ENCODE measurements at regions not wholly inside any gene's neighbourhood (a gene's known extent, or its start where the extent isn't known, plus 50 kb on each side); places are given as distances from the start of the nearest gene placed in this dataset.

DNA sequence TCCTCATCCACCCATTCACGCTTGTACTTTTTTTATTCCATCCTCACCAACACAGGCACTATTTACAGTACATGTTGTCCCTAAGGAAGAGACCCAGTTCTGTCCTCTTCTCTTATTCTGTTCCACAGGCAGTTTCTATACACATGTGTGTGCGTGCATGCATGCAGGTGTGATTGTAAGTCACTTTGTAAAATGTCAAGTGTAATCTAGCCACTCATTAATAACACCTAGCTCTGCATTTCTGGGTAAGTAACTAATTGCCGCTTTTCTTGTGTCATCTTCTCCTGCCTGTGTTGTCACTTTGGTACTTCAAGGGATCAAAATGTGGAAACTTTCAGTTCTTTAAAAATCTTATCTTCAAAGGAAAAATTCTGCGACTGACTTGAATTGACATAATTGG lies 377.2 kb downstream of the SEC16B start:
- H3K79me2 ChIP-seq (ENCODE audit: control insufficient read depth, low read length): no peaks in the 10 kb centered on the region

GRCh38 chr1:177591155-177591554 lies 378.7 kb downstream of the SEC16B start:
- no peaks in the 10 kb centered on the region for H3K9me3 ChIP-seq (ENCODE audit: control insufficient read depth, insufficient read depth, low read length)
- H3K36me3 ChIP-seq (ENCODE audit: control insufficient read depth, low read length): no peaks in the 10 kb centered on the region
- H3K27me3 ChIP-seq (ENCODE audit: control insufficient read depth, low read length): no peaks in the 10 kb centered on the region
- no peaks in the 10 kb centered on the region for H3K9me2 ChIP-seq (replicated peaks; ENCODE audit: control insufficient read depth, low read length)
- H3F3A ChIP-seq (ENCODE audit: control insufficient read depth, insufficient read depth): no peaks in the 10 kb centered on the region
- no peak overlapping the region for H3K4me3 ChIP-seq (ENCODE audit: low read length)
- no peak overlapping the region for H3K4me2 ChIP-seq (ENCODE audit: low read length)
- no peaks in the 10 kb centered on the region for H3K4me1 ChIP-seq (ENCODE audit: control insufficient read depth, low read length)
- no peaks in the 10 kb centered on the region for H3K79me2 ChIP-seq (ENCODE audit: control insufficient read depth, low read length)
- H3K27ac ChIP-seq (ENCODE audit: low read depth, low read length): no peak overlapping the region
- no peaks in the 10 kb centered on the region for H4K20me1 ChIP-seq (ENCODE audit: control insufficient read depth, insufficient read depth, low read depth, low read length)
- TF ChIP-seq, protein P1, sequence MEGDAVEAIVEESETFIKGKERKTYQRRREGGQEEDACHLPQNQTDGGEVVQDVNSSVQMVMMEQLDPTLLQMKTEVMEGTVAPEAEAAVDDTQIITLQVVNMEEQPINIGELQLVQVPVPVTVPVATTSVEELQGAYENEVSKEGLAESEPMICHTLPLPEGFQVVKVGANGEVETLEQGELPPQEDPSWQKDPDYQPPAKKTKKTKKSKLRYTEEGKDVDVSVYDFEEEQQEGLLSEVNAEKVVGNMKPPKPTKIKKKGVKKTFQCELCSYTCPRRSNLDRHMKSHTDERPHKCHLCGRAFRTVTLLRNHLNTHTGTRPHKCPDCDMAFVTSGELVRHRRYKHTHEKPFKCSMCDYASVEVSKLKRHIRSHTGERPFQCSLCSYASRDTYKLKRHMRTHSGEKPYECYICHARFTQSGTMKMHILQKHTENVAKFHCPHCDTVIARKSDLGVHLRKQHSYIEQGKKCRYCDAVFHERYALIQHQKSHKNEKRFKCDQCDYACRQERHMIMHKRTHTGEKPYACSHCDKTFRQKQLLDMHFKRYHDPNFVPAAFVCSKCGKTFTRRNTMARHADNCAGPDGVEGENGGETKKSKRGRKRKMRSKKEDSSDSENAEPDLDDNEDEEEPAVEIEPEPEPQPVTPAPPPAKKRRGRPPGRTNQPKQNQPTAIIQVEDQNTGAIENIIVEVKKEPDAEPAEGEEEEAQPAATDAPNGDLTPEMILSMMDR (IDR thresholded peaks at IDR 0.05; ENCODE audit: low read depth, low read length, poor library complexity, severe bottlenecking): no peak
- no peak for TF ChIP-seq EZH2phosphoT487 (IDR thresholded peaks at IDR 0.05; ENCODE audit: borderline replicate concordance, low read length)

More for the DNA sequence above, 377.2 kb downstream of the SEC16B start:
- no peaks in the 10 kb centered on the region for H3K9me2 ChIP-seq (replicated peaks; ENCODE audit: control insufficient read depth, low read length)
- H3K4me2 ChIP-seq (ENCODE audit: low read length): no peak overlapping the region
- TF ChIP-seq EZH2phosphoT487 (IDR thresholded peaks at IDR 0.05; ENCODE audit: borderline replicate concordance, low read length): no peak
- TF ChIP-seq, protein P1 (IDR thresholded peaks at IDR 0.05; ENCODE audit: low read depth, low read length, poor library complexity, severe bottlenecking): no peak
- H3F3A ChIP-seq (ENCODE audit: control insufficient read depth, insufficient read depth): no peaks in the 10 kb centered on the region
- no peaks in the 10 kb centered on the region for H3K36me3 ChIP-seq (ENCODE audit: control insufficient read depth, low read length)
- H3K9me3 ChIP-seq (ENCODE audit: control insufficient read depth, insufficient read depth, low read length): no peaks in the 10 kb centered on the region
- H4K20me1 ChIP-seq (ENCODE audit: control insufficient read depth, insufficient read depth, low read depth, low read length): no peaks in the 10 kb centered on the region
- no peak overlapping the region for H3K4me3 ChIP-seq (ENCODE audit: low read length)
- no peak overlapping the region for H3K27ac ChIP-seq (ENCODE audit: low read depth, low read length)
- no peaks in the 10 kb centered on the region for H3K27me3 ChIP-seq (ENCODE audit: control insufficient read depth, low read length)
- H3K4me1 ChIP-seq (ENCODE audit: control insufficient read depth, low read length): no peaks in the 10 kb centered on the region

GRCh38 chr1:177589166-177589565 lies 380.7 kb downstream of the SEC16B start:
- H4K20me1 ChIP-seq (ENCODE audit: control insufficient read depth, insufficient read depth, low read depth, low read length): no peaks in the 10 kb centered on the region

More at GRCh38 chr1:177589166-177589565, 380.7 kb downstream of the SEC16B start:
- TF ChIP-seq, protein P1 (IDR thresholded peaks at IDR 0.05; ENCODE audit: low read depth, low read length, poor library complexity, severe bottlenecking): no peak
- no peak for TF ChIP-seq EZH2phosphoT487 (IDR thresholded peaks at IDR 0.05; ENCODE audit: borderline replicate concordance, low read length)
- H3K9me3 ChIP-seq (ENCODE audit: control insufficient read depth, insufficient read depth, low read length): no peaks in the 10 kb centered on the region
- H3K4me1 ChIP-seq (ENCODE audit: control insufficient read depth, low read length): no peaks in the 10 kb centered on the region
- H3K4me3 ChIP-seq (ENCODE audit: low read length): no peak overlapping the region
- no peak overlapping the region for H3K27ac ChIP-seq (ENCODE audit: low read depth, low read length)
- no peak overlapping the region for H3K4me2 ChIP-seq (ENCODE audit: low read length)
- no peaks in the 10 kb centered on the region for H3K9me2 ChIP-seq (replicated peaks; ENCODE audit: control insufficient read depth, low read length)
- no peaks in the 10 kb centered on the region for H3F3A ChIP-seq (ENCODE audit: control insufficient read depth, insufficient read depth)
- no peaks in the 10 kb centered on the region for H3K27me3 ChIP-seq (ENCODE audit: control insufficient read depth, low read length)
- no peaks in the 10 kb centered on the region for H3K79me2 ChIP-seq (ENCODE audit: control insufficient read depth, low read length)
- no peaks in the 10 kb centered on the region for H3K36me3 ChIP-seq (ENCODE audit: control insufficient read depth, low read length)

Measured in DOHH2 (cell line).